ENCODE measurements at regions not wholly inside any gene's neighbourhood (a gene's known extent, or its start where the extent isn't known, plus 50 kb on each side); places are given as distances from the start of the nearest gene placed in this dataset.

DNA sequence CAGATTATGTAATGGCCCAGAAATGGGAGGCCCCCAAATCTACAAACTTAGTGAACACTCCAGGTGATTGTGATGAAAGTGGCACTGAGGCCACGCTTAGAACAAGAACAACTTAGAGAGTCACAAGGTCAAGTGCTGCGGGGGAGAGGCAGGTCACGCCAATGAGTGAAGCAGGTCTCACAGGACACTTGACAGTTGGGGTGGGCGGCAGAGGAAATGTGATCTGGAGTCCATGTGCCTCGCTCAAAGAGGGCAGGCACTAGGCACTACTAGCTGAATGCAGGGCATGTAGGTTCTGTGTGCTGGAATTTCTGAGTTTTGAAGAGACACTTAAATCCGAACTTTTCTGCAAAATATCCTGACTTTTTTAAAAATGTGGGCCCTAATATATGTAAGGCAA lies 193.2 kb upstream of the RORB start:
- no peak for TF ChIP-seq POLR2A (IDR thresholded peaks at IDR 0.05)
- TF ChIP-seq, protein P1, sequence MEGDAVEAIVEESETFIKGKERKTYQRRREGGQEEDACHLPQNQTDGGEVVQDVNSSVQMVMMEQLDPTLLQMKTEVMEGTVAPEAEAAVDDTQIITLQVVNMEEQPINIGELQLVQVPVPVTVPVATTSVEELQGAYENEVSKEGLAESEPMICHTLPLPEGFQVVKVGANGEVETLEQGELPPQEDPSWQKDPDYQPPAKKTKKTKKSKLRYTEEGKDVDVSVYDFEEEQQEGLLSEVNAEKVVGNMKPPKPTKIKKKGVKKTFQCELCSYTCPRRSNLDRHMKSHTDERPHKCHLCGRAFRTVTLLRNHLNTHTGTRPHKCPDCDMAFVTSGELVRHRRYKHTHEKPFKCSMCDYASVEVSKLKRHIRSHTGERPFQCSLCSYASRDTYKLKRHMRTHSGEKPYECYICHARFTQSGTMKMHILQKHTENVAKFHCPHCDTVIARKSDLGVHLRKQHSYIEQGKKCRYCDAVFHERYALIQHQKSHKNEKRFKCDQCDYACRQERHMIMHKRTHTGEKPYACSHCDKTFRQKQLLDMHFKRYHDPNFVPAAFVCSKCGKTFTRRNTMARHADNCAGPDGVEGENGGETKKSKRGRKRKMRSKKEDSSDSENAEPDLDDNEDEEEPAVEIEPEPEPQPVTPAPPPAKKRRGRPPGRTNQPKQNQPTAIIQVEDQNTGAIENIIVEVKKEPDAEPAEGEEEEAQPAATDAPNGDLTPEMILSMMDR (IDR thresholded peaks at IDR 0.05), result no peak

Measured in heart left ventricle (tissue), 13 donors.